ENCODE measurements at regions not wholly inside any gene's neighbourhood (a gene's known extent, or its start where the extent isn't known, plus 50 kb on each side); places are given as distances from the start of the nearest gene placed in this dataset.

DNA sequence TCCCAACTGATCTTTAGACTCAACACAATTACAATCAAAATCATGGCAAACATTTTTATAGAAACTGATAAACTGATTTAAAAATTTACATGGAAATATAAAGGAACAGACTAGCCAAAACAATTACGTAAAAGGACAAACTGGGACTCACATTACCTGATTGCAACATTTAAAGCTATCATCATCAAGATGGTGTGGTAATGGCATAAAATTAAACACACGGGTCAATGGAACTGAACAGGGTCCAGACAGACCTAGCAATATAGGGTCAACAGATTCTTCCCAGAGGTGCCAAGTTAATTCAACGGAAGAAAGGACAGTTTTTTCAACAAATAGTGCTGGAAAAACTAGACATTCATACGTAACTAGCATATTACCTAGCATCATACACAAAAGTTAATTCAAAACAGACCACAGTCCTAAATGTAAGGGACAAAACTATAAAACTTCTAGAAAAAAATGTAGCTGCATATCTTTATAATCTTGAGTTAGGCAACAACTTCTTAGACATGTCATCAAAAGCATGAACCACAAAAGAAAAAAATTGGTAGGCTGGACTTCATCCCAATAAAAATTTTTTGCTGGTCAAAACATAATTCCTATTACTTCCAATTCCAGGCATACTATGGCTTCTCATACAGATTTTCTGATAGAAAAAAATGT lies 147.4 kb upstream of the BEND6 start:
- no peak for DNase-seq
- intact Hi-C loops (cut with micrococcal nuclease), result no loop called here
- Mint-ChIP-seq H3K9me3 (no peaks in the 10 kb centered on the region), H3K27ac (no peak overlapping the region), H3K4me3 (no peak overlapping the region), H3K4me1 (no peaks in the 10 kb centered on the region), H3K36me3 (ENCODE audit: low read depth) (no peaks in the 10 kb centered on the region), H3K27me3 (no peaks in the 10 kb centered on the region)
- TF ChIP-seq, protein P1, sequence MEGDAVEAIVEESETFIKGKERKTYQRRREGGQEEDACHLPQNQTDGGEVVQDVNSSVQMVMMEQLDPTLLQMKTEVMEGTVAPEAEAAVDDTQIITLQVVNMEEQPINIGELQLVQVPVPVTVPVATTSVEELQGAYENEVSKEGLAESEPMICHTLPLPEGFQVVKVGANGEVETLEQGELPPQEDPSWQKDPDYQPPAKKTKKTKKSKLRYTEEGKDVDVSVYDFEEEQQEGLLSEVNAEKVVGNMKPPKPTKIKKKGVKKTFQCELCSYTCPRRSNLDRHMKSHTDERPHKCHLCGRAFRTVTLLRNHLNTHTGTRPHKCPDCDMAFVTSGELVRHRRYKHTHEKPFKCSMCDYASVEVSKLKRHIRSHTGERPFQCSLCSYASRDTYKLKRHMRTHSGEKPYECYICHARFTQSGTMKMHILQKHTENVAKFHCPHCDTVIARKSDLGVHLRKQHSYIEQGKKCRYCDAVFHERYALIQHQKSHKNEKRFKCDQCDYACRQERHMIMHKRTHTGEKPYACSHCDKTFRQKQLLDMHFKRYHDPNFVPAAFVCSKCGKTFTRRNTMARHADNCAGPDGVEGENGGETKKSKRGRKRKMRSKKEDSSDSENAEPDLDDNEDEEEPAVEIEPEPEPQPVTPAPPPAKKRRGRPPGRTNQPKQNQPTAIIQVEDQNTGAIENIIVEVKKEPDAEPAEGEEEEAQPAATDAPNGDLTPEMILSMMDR (IDR thresholded peaks at IDR 0.05), result no peak
- POLR2A ChIA-PET, result no interaction called here
- ATAC-seq (ENCODE audit: low read depth), result no peak
- CTCF ChIA-PET, result no interaction called here

- ATAC-seq (ENCODE audit: low read depth) (no peak), DNase-seq (no peak)
- H3K27me3 Mint-ChIP-seq, result no peaks in the 10 kb centered on the region
- no peaks in the 10 kb centered on the region for H3K36me3 Mint-ChIP-seq (ENCODE audit: low read depth)
- POLR2A ChIA-PET, result no interaction called here
- H3K27ac Mint-ChIP-seq, result no peak overlapping the region
- TF ChIP-seq, protein P1 (IDR thresholded peaks at IDR 0.05), result no peak
- H3K4me3 Mint-ChIP-seq, result no peak overlapping the region
- intact Hi-C loops (cut with micrococcal nuclease), result no loop called here
- no peaks in the 10 kb centered on the region for H3K4me1 Mint-ChIP-seq
- no peaks in the 10 kb centered on the region for H3K9me3 Mint-ChIP-seq
- CTCF ChIA-PET, result no interaction called here
These were observed 148.5 kb upstream of the BEND6 start for GRCh38 chr6:56806368-56806767.

- no peak overlapping the region for H3K4me3 Mint-ChIP-seq
- ATAC-seq (ENCODE audit: low read depth) (no peak), DNase-seq (no peak)
- H3K4me1 Mint-ChIP-seq, result no peaks in the 10 kb centered on the region
- no peak overlapping the region for H3K27ac Mint-ChIP-seq
- intact Hi-C loops (cut with micrococcal nuclease), result no loop called here
- ChIA-PET CTCF (interaction anchor here (0.8 kb wide), 1 partner anchor 159 kb away, joined by 3 read pairs; no protein-coding TSS in a partner anchor), POLR2A (no interaction called here)
- TF ChIP-seq, protein P1 (IDR thresholded peaks at IDR 0.05), result no peak
- no peaks in the 10 kb centered on the region for H3K27me3 Mint-ChIP-seq
- H3K9me3 Mint-ChIP-seq, result no peaks in the 10 kb centered on the region
- H3K36me3 Mint-ChIP-seq (ENCODE audit: low read depth), result no peaks in the 10 kb centered on the region
These were observed 149.9 kb upstream of the BEND6 start for GRCh38 chr6:56804996-56805395.

- TF ChIP-seq, protein P1 (IDR thresholded peaks at IDR 0.05), result no peak
- CTCF ChIA-PET, result no interaction called here
- no peak overlapping the region for H3K27ac Mint-ChIP-seq
- no peak overlapping the region for H3K4me3 Mint-ChIP-seq
- no peaks in the 10 kb centered on the region for H3K36me3 Mint-ChIP-seq (ENCODE audit: low read depth)
- no peaks in the 10 kb centered on the region for H3K4me1 Mint-ChIP-seq
- POLR2A ChIA-PET, result no interaction called here
- H3K27me3 Mint-ChIP-seq, result no peaks in the 10 kb centered on the region
- ATAC-seq (ENCODE audit: low read depth), result no peak
- intact Hi-C loops (cut with micrococcal nuclease), result no loop called here
- no peaks in the 10 kb centered on the region for H3K9me3 Mint-ChIP-seq
- no peak for DNase-seq
These were observed 151.3 kb upstream of the BEND6 start for GRCh38 chr6:56803594-56803993.

DNA sequence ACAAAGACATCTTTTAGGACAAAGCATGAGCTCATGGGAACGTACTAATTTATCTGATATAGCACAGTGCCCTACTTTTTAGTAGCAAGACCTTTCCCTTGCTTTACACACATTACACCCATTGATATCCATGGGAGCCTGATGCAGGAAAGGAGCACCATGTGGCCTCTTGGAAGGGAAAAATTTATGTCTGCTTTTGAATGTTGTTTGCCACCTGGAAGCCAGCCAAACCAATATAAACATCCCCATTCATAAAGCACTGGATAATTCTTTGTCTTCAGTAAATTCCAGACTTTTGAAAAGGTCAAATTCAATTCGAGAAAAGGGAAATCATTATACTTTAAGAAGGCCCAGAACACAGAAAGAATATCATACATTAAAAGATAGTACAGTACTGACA lies 152.3 kb upstream of the BEND6 start:
- Mint-ChIP-seq H3K4me3 (no peak overlapping the region), H3K27ac (no peak overlapping the region), H3K36me3 (ENCODE audit: low read depth) (no peaks in the 10 kb centered on the region), H3K27me3 (no peaks in the 10 kb centered on the region), H3K4me1 (no peaks in the 10 kb centered on the region), H3K9me3 (no peaks in the 10 kb centered on the region)
- DNase-seq, result no peak
- ChIA-PET POLR2A (no interaction called here), CTCF (no interaction called here)
- intact Hi-C loops (cut with micrococcal nuclease), result no loop called here
- ATAC-seq (ENCODE audit: low read depth), result no peak
- TF ChIP-seq, protein P1 (IDR thresholded peaks at IDR 0.05), result no peak
